NCI-H1105 treated with DMSO at 0.1 percent for 48 hours (cell line): ENCODE measurements at regions not wholly inside any gene's neighbourhood (a gene's known extent, or its start where the extent isn't known, plus 50 kb on each side); places are given as distances from the start of the nearest gene placed in this dataset.
"Not testable (repeated sequence)": the region's sequence is repeated elsewhere in the genome, so short reads cannot be mapped to it uniquely, and the experiment has no call there.

ENCODE experiments used
- DNase-seq: peaks from one replicate; lab custom pipeline; 2025; lab: John Stamatoyannopoulos, UW

DNA sequence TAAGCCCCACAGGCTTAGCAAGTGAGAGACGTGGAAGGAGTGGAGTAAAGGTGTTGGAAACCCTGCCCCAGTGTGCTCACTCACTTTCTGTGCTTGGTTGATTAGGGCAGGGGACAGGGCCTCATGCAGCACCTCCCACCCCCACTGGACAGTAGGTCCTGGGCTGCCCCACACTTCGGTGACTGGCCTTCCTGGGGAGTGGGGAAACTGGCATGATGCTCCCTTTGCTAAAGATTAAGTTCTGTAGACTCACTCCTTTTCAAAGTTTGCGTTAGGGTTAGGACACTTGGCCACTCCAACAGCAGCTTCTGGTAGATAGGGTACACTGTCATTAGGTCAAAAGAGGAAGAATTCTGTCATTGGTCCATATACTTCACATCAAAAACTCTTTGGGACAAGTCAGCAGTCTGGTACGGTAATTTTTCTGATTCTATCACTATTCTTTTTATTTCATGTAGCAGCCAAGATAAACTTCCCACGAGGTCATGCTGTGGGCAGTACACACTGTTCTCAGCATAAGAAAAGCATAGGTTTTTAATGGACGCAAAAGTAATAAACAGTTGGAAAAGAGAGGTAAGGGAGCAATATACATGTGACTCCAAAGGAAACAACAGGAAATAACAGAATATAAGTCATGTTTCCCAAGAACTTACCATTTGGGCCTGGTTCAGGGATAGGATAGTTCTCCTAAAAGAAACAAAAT, 106.6 kb upstream of the TERB2 start:
- not testable (repeated sequence) for DNase-seq

DNA sequence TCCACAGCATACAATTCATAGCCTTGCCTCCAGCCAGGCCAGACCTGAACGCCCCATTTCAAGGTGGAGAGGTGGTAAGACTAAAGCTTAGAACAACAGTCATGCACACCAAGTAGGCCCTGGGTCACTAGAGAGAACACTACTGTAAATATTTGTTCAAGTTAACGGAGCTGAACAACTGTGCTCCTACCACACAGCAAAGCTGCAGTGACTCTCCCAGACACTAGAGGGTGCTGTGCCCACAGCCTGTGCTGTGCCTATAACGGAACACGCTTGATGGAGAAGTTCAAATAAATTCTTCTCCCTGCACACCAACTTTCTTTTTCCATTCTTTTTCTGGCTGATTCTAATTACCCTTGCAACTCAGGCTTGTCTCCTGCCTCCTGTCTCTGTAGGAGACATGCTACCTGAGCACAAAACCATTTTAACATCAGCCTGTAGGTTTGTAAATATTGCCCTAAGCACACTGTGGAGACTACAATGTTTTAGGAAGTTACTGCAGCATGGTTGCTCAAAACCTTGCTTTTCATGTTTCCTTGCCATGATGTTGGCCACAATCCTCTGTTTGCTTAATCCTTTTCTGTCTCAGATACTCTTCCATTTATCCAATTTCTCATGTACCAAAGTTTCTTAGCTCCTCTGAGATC, 103.1 kb upstream of the TERB2 start:
- peak; percentile 4 for DNase-seq

DNA sequence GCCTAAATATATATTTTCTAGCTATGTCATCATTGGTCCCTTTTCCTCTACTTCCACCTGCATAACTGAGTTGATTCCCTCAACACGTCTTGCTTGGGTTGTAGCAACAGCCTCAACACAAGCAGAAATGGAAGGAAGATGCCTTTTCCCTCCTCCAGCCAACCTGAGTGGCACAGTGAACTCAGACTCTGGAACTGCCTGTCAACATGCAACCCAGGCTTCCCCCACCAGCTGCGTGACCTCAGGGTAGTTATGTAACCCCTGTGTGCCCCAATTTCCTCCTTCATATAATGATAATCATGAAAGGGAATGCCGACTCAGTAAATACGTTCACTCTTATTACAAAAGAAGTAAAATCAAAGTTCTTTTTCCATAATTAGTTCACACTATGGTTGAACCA, 101.8 kb upstream of the TERB2 start:
- DNase-seq: not testable (repeated sequence)

DNA sequence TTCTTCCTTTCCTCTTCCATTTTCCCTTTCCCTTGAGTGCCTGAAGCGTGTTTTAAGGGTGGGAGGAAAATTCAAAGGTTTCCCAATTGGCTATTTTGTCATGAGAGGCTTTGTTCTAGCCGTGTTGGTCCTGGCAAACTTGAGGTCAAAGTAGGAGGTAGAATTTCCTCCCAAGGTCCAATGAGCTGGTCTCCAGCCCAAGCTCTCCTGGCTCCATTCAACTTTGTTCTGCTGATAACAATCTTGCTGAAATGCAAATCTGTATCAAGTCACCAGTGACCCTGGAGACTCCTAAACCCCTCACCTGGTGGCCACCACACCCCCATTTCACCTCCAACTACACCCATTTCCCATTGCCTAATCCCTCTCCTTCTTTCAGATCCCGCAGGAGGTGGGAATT, 100.2 kb upstream of the TERB2 start:
- not testable (repeated sequence) for DNase-seq

DNA sequence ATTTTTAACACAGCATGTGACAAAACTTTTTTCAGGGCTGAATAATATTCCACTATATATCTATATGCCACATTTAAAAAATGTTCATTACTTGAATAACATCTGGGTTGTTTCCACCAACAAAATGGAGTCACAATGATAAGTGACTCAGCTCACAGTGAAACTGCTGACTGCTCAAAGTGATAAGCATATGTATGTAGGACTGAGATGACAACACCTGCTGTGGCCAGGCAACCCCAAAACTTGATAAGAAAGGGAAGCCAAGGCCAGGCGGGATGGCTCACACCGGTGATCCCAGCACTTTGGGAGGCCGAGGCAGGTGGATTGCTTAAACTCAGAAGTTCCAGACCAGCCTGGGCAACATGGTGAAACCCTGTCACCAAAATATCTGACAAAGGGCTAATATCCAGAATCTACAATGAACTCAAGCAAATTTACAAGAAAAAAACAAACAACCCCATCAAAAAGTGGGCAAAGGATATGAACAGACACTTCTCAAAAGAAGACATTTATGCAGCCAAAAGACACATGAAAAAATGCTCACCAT, 99.2 kb upstream of the TERB2 start:
- DNase-seq: not testable (repeated sequence)

DNA sequence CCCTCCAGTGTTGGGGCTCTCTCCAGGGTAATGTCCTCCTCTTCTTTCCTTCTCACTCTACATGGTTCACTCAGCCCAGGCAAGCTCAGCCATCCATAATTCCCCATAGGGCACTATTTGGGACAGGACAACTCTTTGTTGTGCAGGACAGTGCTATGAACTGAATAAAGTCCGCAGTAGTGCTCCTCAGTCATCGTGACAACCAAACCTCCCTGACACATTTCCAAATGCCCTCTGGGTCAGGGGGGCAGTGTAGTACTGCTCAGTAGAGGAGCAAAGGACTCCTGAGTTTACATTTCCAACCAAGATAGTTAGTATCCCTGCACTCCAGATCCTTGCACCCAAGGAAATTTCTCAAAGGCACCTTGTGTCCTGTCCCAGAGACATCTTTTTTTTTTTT, 97.4 kb upstream of the TERB2 start:
- DNase-seq: not testable (repeated sequence)

DNA sequence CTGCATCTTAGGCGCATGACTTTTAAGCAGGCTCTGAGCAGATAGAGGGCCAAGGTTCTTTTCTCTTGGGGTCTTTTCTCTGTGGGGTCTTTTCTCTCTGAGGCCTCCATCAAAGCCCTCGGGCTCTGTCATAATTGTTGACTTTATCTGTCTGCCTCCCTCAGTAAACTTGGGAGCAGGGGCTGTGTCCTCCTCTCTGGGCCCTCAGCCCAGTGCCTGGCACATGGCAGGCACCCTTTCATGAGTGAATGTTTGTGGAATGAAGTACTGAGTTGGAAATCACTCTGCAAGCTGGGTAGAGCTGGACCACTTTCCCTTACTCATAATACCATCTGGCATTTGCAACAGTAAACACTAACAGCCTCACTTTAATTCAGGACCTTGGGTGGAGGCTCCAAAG, 96.3 kb upstream of the TERB2 start:
- DNase-seq: not testable (repeated sequence)

DNA sequence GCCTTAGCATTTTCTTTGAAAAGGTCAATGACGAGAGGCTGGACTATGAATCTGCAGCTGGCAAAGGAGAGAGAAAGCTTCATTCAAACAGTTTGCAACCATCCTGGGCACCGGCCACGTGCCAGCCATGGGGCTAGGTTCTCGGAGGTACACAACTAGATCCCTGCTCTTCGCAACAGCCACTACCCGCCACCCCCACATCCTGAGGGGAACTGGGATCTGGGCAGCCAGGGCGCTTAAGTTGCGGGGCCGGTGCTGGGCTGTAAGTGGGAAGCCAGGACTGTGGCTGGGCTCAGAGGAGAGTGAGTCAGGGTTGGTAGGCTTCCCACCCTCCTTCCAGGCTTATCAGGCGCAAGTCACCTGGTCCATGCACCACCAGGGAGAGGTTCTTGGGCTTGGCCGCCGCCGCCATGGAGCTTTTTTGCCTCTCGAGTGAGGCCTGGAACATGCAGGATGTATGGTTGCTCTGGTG, 95.0 kb upstream of the TERB2 start:
- DNase-seq: no peak

DNA sequence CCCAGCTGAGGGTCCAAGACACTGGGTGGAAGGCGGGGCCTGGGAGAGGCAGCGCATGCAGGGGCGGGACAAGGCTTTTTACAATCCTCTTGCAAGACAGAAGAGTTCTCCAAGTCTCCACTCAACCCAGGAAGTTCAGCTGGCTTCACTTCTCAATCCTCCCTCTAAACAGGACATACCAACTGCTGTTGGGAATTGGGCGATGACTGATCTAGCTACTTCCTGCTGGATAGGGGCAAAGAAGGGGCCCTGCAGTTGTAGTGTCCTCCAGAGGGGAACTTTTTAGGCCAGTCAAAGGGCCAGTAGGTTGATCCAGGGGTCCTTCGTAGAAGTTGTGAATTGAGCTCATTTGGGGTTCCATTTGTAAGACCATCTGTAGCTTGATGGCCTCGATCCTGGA, 94.6 kb upstream of the TERB2 start:
- DNase-seq: no peak

DNA sequence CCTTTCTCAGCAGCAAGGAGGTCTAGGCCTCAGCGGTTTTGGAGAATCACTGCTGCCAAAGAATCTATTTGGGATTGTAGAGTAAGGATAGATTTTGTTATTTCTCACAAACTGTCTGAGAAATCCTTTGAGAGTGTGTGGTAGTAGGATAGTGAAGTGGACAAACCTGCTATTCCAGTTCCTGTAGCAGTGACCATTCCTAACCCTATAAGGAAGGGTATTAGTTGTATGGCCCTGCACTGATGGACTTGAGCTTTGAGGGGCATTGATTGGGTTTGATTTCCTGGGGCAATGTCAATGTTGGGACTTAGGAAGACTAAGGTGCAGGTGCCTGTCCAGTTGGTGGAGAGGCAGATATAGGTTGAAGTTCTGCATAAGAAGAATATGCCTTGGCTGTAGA, 93.6 kb upstream of the TERB2 start:
- not testable (repeated sequence) for DNase-seq

DNA sequence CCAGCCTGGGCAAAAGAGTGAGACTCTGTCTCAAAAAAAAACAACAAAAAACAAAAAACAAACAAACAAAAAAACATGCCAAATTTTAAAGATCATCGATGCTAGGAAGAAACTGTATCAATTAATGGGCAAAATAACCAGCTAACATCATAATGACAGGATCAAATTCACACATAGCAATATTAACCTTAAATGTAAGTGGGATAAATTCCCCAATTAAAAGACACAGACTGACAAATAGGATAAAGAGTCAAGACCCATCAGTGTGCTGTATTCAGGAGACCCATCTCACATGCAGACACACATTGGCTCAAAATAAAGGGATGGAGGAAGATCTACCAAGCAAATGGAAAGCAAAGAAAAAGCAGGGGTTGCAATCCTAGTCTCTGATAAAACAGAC, 88.4 kb upstream of the TERB2 start:
- DNase-seq: not testable (repeated sequence)

DNA sequence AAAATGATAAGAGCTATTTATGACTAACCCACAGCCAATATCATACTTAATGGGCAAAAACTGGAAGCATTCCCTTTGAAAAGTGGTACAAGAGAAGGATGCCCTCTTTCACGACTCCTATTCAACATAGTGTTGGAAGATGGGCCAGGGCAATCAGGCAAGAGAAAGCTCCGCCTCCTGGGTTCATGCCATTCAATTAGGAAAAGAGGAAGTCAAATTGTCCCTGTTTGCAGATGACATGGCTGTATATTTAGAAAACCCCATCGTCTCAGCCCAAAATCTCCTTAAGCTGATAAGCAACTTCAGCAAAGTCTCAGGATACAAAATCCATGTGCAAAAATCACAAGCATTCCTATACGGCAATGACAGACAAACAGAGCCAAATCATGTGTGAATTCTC, 86.4 kb upstream of the TERB2 start:
- DNase-seq: not testable (repeated sequence)

DNA sequence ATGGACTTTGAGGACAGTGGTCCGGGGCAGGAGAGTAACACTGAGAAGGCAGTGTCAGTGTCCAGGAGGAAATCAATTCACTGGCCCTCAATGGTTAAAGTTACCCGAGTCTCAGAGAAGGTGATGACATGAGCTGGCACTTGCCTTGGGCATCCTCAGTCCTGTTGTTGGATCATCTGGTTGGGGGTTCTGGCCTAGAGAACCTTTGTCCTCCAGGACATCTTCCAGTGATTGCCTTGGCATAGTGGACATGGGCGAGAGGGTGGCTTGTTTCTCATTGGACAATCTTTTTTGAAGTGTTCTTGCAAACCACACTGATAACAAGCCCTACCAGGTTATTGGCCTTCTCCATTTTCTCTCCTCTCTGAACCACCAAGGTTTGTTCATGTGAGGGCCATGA, 83.4 kb upstream of the TERB2 start:
- no peak for DNase-seq

DNA sequence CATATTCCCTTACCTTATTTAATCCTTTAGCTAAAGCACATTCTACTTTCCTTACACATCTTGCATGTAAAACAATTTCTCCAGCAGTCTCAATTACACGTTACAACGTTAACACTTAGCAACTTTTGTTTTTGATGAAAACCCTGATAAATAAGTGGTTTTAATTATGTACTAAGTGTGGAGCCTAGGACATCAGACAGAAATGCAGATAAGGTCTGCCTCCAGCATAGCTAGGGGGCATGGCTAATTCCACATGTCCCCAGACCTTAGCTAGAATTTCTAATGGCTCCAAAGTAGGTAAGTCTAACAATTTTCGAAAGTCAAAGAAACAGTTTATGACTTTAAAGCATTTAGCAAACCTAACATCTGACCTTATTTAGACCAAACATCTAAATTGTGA, 77.4 kb upstream of the TERB2 start:
- no peak for DNase-seq

DNA sequence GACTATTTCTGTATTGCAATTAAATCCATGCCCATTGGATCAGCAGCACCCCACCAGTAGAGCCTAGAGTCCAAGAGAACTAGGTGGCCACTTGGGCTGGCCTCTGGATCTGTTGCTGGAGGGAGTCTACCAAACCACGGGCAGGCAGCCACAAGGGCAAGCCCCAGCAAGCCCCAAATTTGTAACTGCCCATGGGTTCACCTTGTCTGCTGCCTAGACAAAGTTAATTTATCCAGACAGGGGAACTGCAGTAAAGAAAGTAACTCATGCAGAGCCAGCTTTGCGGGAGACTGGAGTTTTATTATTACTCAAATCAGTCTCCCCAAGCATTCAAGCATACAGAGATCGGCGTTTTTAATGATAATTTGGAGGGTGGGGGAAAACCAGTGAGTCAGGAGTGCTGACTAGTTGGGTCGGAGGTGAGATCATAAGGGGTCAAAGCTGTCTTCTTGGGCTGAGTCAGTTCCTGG, 74.0 kb upstream of the TERB2 start:
- no peak for DNase-seq

DNA sequence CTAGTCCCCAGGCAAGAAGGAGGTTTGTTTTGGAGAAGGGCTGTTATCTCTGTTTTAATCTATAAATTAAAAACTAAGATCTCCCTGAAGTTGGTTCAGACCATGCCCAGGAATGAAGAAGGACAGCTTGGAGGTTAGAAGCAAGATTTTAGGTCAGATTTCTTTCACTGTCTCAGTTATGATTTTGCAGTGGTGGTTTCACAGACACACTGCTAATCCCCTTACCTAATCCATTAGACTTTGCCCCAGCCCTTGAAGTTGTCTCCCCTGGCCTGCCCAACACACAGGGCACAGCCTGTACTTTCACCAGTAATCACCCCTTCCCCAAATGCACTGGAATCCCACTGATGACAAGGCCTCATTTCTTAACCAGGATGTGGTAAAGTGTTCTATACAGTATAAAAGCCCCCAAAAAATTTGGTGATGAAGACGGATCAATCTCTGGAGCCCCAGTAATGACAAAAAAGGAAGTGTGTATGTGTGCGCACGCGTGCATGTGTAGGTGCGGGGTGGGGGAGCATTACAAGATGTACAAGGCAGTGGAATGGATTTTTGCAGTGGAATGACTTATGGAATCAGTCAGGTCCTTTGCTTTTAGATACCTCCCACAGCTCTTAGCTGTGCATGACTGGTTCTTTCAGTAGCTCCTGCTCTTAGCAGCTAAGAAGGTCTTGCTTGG, 73.1 kb upstream of the TERB2 start:
- no peak for DNase-seq

DNA sequence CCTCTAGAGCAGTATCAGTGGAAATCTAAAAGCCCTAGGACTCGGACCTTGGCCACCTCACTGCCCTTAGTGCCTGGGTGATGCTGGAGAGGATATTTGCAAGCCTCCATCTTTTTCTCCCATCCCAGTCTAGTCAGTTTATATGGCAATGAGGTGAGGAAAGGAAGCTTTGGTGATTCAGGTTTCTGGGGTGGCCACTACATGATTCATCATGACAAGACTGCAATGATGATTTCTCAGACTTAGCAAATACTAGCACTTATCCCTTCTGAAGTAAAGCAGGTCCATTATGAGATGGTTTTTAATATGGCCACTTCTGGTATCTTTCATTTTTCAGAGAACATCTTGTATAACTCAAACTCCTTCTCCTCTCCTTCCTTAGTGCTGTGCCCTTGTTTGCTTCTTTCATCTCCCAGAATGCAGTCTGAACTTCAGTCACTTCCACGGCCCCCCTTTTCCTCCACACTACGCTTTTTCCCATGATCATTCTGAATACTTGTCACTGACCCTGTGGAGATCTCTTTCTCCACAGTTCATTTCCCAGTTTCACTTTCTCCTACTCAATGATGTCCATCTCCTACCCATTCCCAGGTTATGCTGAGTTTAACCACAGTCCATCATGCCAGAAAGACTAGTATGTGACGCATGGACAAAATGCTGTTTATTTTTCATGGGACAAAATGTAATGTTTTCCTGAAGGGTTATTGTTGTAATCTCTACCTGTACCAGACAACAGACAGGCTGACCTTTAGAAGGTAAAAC, 57.4 kb upstream of the TERB2 start:
- not testable (repeated sequence) for DNase-seq

DNA sequence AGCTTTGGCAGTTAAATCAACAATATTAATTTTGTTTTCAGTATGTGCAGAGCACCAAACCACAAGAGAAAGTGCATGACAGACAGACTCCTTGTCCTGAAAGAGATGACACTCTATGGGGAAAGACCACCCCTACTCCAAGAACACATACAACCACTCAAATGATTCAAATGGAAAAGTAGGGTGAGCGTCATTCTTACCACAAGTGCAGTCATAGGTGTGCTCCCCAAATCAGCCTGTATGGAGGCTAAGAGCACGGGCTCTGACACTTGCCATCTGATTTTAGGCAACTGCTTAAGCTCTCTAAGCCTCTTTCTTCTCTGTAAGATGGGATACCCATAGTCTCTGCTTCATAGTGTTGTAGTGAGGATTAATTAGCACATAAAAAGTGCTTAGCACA, 56.7 kb upstream of the TERB2 start:
- not testable (repeated sequence) for DNase-seq

DNA sequence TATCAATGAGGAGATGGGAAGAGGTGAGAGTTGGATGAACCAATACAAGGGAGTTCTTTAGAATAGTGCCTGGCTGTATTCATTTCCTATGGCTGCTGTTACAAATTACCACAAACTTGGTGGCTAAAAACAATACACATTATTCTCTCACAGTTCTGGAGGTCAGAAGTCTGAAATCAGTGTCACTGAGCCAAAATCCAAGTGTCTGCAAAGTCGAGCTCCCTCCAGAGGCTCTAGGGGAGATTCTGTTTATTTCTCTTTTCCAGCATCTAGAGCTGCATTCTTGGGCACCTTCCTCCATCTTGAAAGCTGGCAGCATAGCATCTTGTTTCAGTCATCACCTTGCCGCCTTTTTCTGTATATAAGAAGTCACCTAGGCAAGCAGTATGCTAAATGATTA, 55.7 kb upstream of the TERB2 start:
- DNase-seq: not testable (repeated sequence)

DNA sequence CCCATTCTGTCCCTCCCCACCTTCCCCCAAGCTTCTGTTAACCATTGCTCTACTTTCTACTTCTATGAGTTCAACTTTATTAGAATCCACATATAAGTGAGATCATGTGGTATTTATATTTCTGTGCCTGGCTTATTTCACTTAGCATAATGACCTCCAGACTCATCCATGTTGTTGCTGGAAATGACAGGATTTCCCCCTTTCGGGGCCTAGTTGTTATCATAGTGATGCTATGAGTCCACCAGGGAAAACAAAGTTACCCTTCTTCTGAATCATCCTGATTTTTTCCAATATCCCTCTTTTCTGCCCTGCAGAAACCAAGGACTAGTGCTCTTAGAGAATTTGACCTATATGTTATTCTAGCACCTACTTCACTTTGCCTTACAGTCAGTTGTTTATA, 53.2 kb upstream of the TERB2 start:
- not testable (repeated sequence) for DNase-seq

DNA sequence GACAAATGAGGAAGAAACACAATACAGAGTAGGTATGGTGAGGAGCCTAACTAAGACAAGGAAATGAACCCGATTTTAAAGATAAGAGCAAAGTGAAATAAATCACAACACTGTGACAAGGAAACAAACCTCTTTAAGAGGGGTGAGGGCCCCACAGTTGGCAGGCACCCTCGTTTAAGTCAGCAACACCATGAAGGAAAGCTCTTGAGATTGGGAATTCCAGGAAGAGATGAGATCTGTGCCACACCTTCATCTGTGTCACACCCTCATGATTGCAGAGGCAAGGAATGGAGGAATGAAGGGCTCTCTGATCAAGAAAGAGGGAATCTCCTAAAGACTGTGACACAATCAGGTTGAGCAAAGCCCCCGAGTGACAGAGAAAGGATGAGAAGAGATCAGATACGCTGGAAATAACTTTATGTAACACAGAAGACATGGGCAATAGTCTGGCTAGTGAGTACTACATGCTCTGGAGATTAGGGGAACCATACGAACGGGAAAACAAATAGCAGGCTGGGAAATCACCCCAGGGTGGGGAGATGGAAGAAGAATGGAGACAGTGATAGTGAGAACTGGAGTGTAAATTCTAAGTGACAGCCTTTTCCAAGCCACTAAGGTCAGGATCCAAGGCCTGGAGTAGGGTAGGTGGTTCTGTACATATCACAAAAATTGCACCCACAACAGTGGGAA, 51.7 kb upstream of the TERB2 start:
- not testable (repeated sequence) for DNase-seq
